MM.1S (cell line): ENCODE measurements at regions not wholly inside any gene's neighbourhood (a gene's known extent, or its start where the extent isn't known, plus 50 kb on each side); places are given as distances from the start of the nearest gene placed in this dataset.

Experiments
- DNase-seq: peaks from one replicate; pipeline ENCODE4 v3.0.0-alpha.2; 2015
- H2AFZ ChIP-seq: fragments of 300-600 bp; sonication (generic); 2 replicates; pipeline ENCODE4 v1.6.0; 2016; ENCODE audit warnings: antibody characterized with exemption, low read length
- H3F3A ChIP-seq: fragments of 300-600 bp; sonication (generic); 2 replicates; pipeline ENCODE4 v1.6.1; 2016; ENCODE audit warnings: mild to moderate bottlenecking, antibody characterized with exemption, low read length, moderate library complexity, mixed read lengths; ENCODE audit not compliant: insufficient read depth
- H3K27ac ChIP-seq: fragments of 300-600 bp; sonication (generic); 2 replicates; pipeline ENCODE4 v1.5.1; 2016; ENCODE audit warnings: mild to moderate bottlenecking, low read length
- H3K27me3 ChIP-seq: fragments of 300-600 bp; sonication (generic); replicated peaks from 2 replicates; pipeline ENCODE4 v1.6.0; 2016; ENCODE audit warnings: low read length; ENCODE audit not compliant: insufficient read depth
- H3K36me3 ChIP-seq: fragments of 300-600 bp; sonication (generic); replicated peaks from 2 replicates; pipeline ENCODE4 v1.6.1; 2016; ENCODE audit warnings: mild to moderate bottlenecking, low read length, mixed read lengths; ENCODE audit not compliant: insufficient read depth
- H3K4me1 ChIP-seq: fragments of 300-600 bp; sonication (generic); 2 replicates; pipeline ENCODE4 v1.6.1; 2016; ENCODE audit warnings: low read length, mixed read lengths
- H3K4me2 ChIP-seq: fragments of 300-600 bp; sonication (generic); 2 replicates; pipeline ENCODE4 v1.6.0; 2016; ENCODE audit warnings: low read depth, low read length
- H3K4me3 ChIP-seq: fragments of 300-600 bp; sonication (generic); 2 replicates; pipeline ENCODE4 v1.5.1; 2016; ENCODE audit warnings: low read length, mixed read lengths
- H3K79me2 ChIP-seq: fragments of 300-600 bp; sonication (generic); 2 replicates; pipeline ENCODE4 v1.6.1; 2016; ENCODE audit warnings: mixed run types, low read length, mixed read lengths
- H3K9ac ChIP-seq: fragments of 300-600 bp; sonication (generic); 2 replicates; pipeline ENCODE4 v1.6.1; 2016; ENCODE audit warnings: low read length, mixed read lengths
- H3K9me2 ChIP-seq: fragments of 300-600 bp; sonication (generic); replicated peaks from 2 replicates; pipeline ENCODE4 v1.6.1; 2016; ENCODE audit warnings: mild to moderate bottlenecking, low read length, mixed read lengths; ENCODE audit not compliant: insufficient read depth
- H3K9me3 ChIP-seq: fragments of 300-600 bp; sonication (generic); replicated peaks from 2 replicates; pipeline ENCODE4 v1.6.1; 2016; ENCODE audit warnings: mild to moderate bottlenecking, low read length, mixed read lengths; ENCODE audit not compliant: insufficient read depth
- H4K20me1 ChIP-seq: fragments of 300-600 bp; sonication (generic); 2 replicates; pipeline ENCODE4 v1.6.1; 2016; ENCODE audit warnings: mild to moderate bottlenecking, low read length, moderate library complexity, mixed read lengths; ENCODE audit not compliant: insufficient read depth
- CTCF ChIP-seq: fragments of 300-600 bp; sonication (generic); IDR thresholded peaks from 2 replicates; pipeline ENCODE4 v1.5.1; 2016; ENCODE audit warnings: antibody characterized with exemption, low read length, mixed read lengths
- EZH2 ChIP-seq: fragments of 300-600 bp; sonication (generic); optimal IDR thresholded peaks from 2 replicates; pipeline ENCODE3; 2017; ENCODE audit warnings: low read depth, mild to moderate bottlenecking, antibody characterized with exemption, low read length, mixed read lengths
- EZH2phosphoT487 ChIP-seq: fragments of 300-600 bp; sonication (generic); IDR thresholded peaks from 2 replicates; pipeline ENCODE4 v1.6.1; 2018; ENCODE audit warnings: antibody characterized with exemption, low read length

- Histone ChIP-seq H3K79me2 (no peaks in the 10 kb centered on the region), H3F3A (no peaks in the 10 kb centered on the region), H3K4me2 (no peak overlapping the region), H3K27ac (no peak overlapping the region), H3K4me1 (no peaks in the 10 kb centered on the region), H3K9me2 (no peaks in the 10 kb centered on the region), H3K4me3 (no peak overlapping the region), H2AFZ (no peak overlapping the region), H3K9ac (no peak overlapping the region), H3K27me3 (no peaks in the 10 kb centered on the region), H3K9me3 (no peaks in the 10 kb centered on the region), H3K36me3 (no peaks in the 10 kb centered on the region), H4K20me1 (no peaks in the 10 kb centered on the region)
- no peak for TF ChIP-seq EZH2phosphoT487
- DNase-seq, result no peak
These were observed 219.7 kb downstream of the EMX2 start for GRCh38 chr10:117762126-117762818.

DNA sequence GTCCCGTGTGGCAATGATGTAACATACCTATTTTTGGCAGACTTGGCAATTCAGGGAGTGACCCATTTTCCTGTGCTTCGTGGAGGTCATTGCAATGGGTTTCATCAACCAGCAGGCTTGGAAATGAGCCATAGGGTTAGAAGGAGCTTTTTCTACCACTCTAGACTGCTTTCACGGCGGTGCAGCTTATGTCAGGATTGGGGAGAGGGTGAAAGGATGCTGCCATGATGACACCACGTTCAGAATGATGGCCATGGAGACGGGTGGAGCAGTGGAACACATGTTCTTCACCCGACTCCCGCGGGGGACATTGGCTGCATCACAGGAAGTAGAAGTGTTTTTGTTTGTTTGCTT, 220.2 kb downstream of the EMX2 start:
- Histone ChIP-seq H3K4me2 (no peak overlapping the region), H2AFZ (no peak overlapping the region), H3K4me1 (no peaks in the 10 kb centered on the region), H3K27ac (no peak overlapping the region), H3K36me3 (no peaks in the 10 kb centered on the region), H3K27me3 (no peaks in the 10 kb centered on the region), H3K4me3 (no peak overlapping the region), H3K9ac (no peak overlapping the region), H3K9me3 (no peaks in the 10 kb centered on the region), H3K79me2 (no peaks in the 10 kb centered on the region), H3F3A (no peaks in the 10 kb centered on the region), H3K9me2 (no peaks in the 10 kb centered on the region), H4K20me1 (no peaks in the 10 kb centered on the region)
- TF ChIP-seq EZH2 (no peak), EZH2phosphoT487 (no peak), CTCF (no peak)
- no peak for DNase-seq

- H3K4me3 ChIP-seq, result no peak overlapping the region
- H3K9me2 ChIP-seq, result no peaks in the 10 kb centered on the region
- H3K27ac ChIP-seq, result no peak overlapping the region
- no peak for DNase-seq
- no peaks in the 10 kb centered on the region for H3K79me2 ChIP-seq
- H3K9me3 ChIP-seq, result no peaks in the 10 kb centered on the region
- H3K4me2 ChIP-seq, result no peak overlapping the region
- no peaks in the 10 kb centered on the region for H3K4me1 ChIP-seq
- H3K36me3 ChIP-seq, result no peaks in the 10 kb centered on the region
- H4K20me1 ChIP-seq, result no peaks in the 10 kb centered on the region
- no peaks in the 10 kb centered on the region for H3K27me3 ChIP-seq
- no peak overlapping the region for H2AFZ ChIP-seq
- no peaks in the 10 kb centered on the region for H3F3A ChIP-seq
- TF ChIP-seq CTCF (no peak), EZH2 (no peak), EZH2phosphoT487 (no peak)
- no peak overlapping the region for H3K9ac ChIP-seq
These were observed 221.0 kb downstream of the EMX2 start for GRCh38 chr10:117763528-117763927.

- no peak for DNase-seq
- H2AFZ ChIP-seq, result no peak overlapping the region
- no peaks in the 10 kb centered on the region for H3K36me3 ChIP-seq
- H3K79me2 ChIP-seq, result no peaks in the 10 kb centered on the region
- H3K9me2 ChIP-seq, result no peaks in the 10 kb centered on the region
- H3K27ac ChIP-seq, result no peak overlapping the region
- H3F3A ChIP-seq, result no peaks in the 10 kb centered on the region
- no peak overlapping the region for H3K9ac ChIP-seq
- H3K27me3 ChIP-seq, result no peaks in the 10 kb centered on the region
- H3K4me3 ChIP-seq, result no peak overlapping the region
- no peak overlapping the region for H3K4me2 ChIP-seq
- no peak for TF ChIP-seq EZH2phosphoT487
- no peak for TF ChIP-seq EZH2
- TF ChIP-seq CTCF, result no peak
- no peaks in the 10 kb centered on the region for H3K9me3 ChIP-seq
- no peaks in the 10 kb centered on the region for H3K4me1 ChIP-seq
- no peaks in the 10 kb centered on the region for H4K20me1 ChIP-seq
These were observed 225.9 kb downstream of the EMX2 start for GRCh38 chr10:117768333-117769042.
